LNCAP (cell line): ENCODE measurements at regions not wholly inside any gene's neighbourhood (a gene's known extent, or its start where the extent isn't known, plus 50 kb on each side); places are given as distances from the start of the nearest gene placed in this dataset.

Source experiments
- CTCF ChIP-seq: fragments of 450-650 bp; IDR thresholded peaks from 2 replicates; pipeline ENCODE4 v1.5.1; 2017; ENCODE audit warnings: mild to moderate bottlenecking

GRCh38 chr5:110161162-110161561 lies 471.4 kb downstream of the MAN2A1 start:
- TF ChIP-seq CTCF, result no peak

- TF ChIP-seq CTCF, result no peak
Observed at GRCh38 chr5:110165366-110165765, 475.6 kb downstream of the MAN2A1 start.

- no peak for TF ChIP-seq CTCF
Observed at GRCh38 chr5:110167384-110167783, 477.7 kb downstream of the MAN2A1 start.

GRCh38 chr5:110169461-110169860 lies 479.7 kb downstream of the MAN2A1 start:
- no peak for TF ChIP-seq CTCF

- TF ChIP-seq CTCF, result no peak
Observed at GRCh38 chr5:110177729-110178128, 488.0 kb downstream of the MAN2A1 start.

- TF ChIP-seq CTCF, result no peak
Observed at GRCh38 chr5:110179321-110179720, 489.6 kb downstream of the MAN2A1 start.

GRCh38 chr5:110194191-110194590 lies 504.5 kb downstream of the MAN2A1 start:
- TF ChIP-seq CTCF, result no peak

GRCh38 chr5:110195288-110195687 lies 505.6 kb downstream of the MAN2A1 start:
- TF ChIP-seq CTCF, result no peak
